ENCODE measurements at regions not wholly inside any gene's neighbourhood (a gene's known extent, or its start where the extent isn't known, plus 50 kb on each side); places are given as distances from the start of the nearest gene placed in this dataset.

GRCh38 chr13:73593199-73593765 lies 534.5 kb downstream of the KLF5 start:
- POLR2A ChIA-PET, result no interaction called here
- Histone ChIP-seq H3K4me1 (ENCODE audit: insufficient read depth, low read length) (no peaks in the 10 kb centered on the region), H3K27me3 (ENCODE audit: control insufficient read depth in 1 of 2, insufficient read depth in 2 of 2, low read length in 2 of 2) (no peaks in the 10 kb centered on the region), H3K27ac (ENCODE audit: low read depth in 1 of 2, low read length in 2 of 2) (no peak overlapping the region), H3K4me3 (ENCODE audit: low read length) (no peak overlapping the region), H3K36me3 (ENCODE audit: insufficient read depth, low read length) (no peaks in the 10 kb centered on the region), H3K9me3 (ENCODE audit: control insufficient read depth in 1 of 2, insufficient read depth in 1 of 2, low read length in 2 of 2) (peaks cover 0 to 4% of the 10 kb centered on the region in 2 experiments)
- TF ChIP-seq CTCF (IDR thresholded peaks at IDR 0.05), result no peak
- DNase-seq, result no peak
- no peaks in the 10 kb centered on the region for H3K9me3 Mint-ChIP-seq
- H3K27me3 Mint-ChIP-seq, result no peaks in the 10 kb centered on the region
- H3K4me1 Mint-ChIP-seq (ENCODE audit: low read depth), result peaks cover 8% of the 10 kb centered on the region
- intact Hi-C loops (cut with DNase I, micrococcal nuclease), result no loop called here
- CTCF ChIA-PET, result no interaction called here
- no peak overlapping the region for H3K27ac Mint-ChIP-seq
- no peak for ATAC-seq (ENCODE audit: poor library complexity)
- H3K4me3 Mint-ChIP-seq, result no peak overlapping the region
- no peaks in the 10 kb centered on the region for H3K36me3 Mint-ChIP-seq (ENCODE audit: low read depth)

- DNase-seq, result no peak
- Histone ChIP-seq H3K27ac (ENCODE audit: low read depth in 1 of 2, low read length in 2 of 2) (no peak overlapping the region), H3K36me3 (ENCODE audit: insufficient read depth, low read length) (no peaks in the 10 kb centered on the region), H3K4me1 (ENCODE audit: insufficient read depth, low read length) (no peaks in the 10 kb centered on the region), H3K4me3 (ENCODE audit: low read length) (no peak overlapping the region), H3K9me3 (ENCODE audit: control insufficient read depth in 1 of 2, insufficient read depth in 1 of 2, low read length in 2 of 2) (peaks cover 0 to 4% of the 10 kb centered on the region in 2 experiments), H3K27me3 (ENCODE audit: control insufficient read depth in 1 of 2, insufficient read depth in 2 of 2, low read length in 2 of 2) (no peaks in the 10 kb centered on the region)
- no peaks in the 10 kb centered on the region for H3K27me3 Mint-ChIP-seq
- CTCF ChIA-PET, result no interaction called here
- peaks cover 8% of the 10 kb centered on the region for H3K4me1 Mint-ChIP-seq (ENCODE audit: low read depth)
- H3K9me3 Mint-ChIP-seq, result no peaks in the 10 kb centered on the region
- H3K36me3 Mint-ChIP-seq (ENCODE audit: low read depth), result no peaks in the 10 kb centered on the region
- ATAC-seq (ENCODE audit: poor library complexity), result no peak
- TF ChIP-seq CTCF (IDR thresholded peaks at IDR 0.05), result no peak
- intact Hi-C loops (cut with DNase I, micrococcal nuclease), result no loop called here
- H3K4me3 Mint-ChIP-seq, result no peak overlapping the region
- POLR2A ChIA-PET, result no interaction called here
- H3K27ac Mint-ChIP-seq, result no peak overlapping the region
Observed at GRCh38 chr13:73591861-73592260, 533.1 kb downstream of the KLF5 start.

GRCh38 chr13:73590795-73591194 lies 532.0 kb downstream of the KLF5 start:
- no peaks in the 10 kb centered on the region for H3K36me3 Mint-ChIP-seq (ENCODE audit: low read depth)
- H3K27ac ChIP-seq (ENCODE audit: low read depth in 1 of 2, low read length in 2 of 2), result no peak overlapping the region
- H3K4me1 ChIP-seq (ENCODE audit: insufficient read depth, low read length), result no peaks in the 10 kb centered on the region
- peaks cover 3% of the 10 kb centered on the region for H3K9me3 Mint-ChIP-seq
- H3K27ac Mint-ChIP-seq, result no peak overlapping the region
- DNase-seq (no peak), ATAC-seq (ENCODE audit: poor library complexity) (no peak)
- ChIA-PET POLR2A (no interaction called here), CTCF (no interaction called here)
- no peak for TF ChIP-seq CTCF (IDR thresholded peaks at IDR 0.05)
- peaks cover 0 to 4% of the 10 kb centered on the region in 2 experiments for H3K9me3 ChIP-seq (ENCODE audit: control insufficient read depth in 1 of 2, insufficient read depth in 1 of 2, low read length in 2 of 2)
- intact Hi-C loops (cut with DNase I, micrococcal nuclease), result no loop called here
- no peaks in the 10 kb centered on the region for H3K27me3 ChIP-seq (ENCODE audit: control insufficient read depth in 1 of 2, insufficient read depth in 2 of 2, low read length in 2 of 2)
- H3K4me3 ChIP-seq (ENCODE audit: low read length), result no peak overlapping the region
- no peak overlapping the region for H3K4me3 Mint-ChIP-seq
- no peaks in the 10 kb centered on the region for H3K27me3 Mint-ChIP-seq
- no peaks in the 10 kb centered on the region for H3K4me1 Mint-ChIP-seq (ENCODE audit: low read depth)
- no peaks in the 10 kb centered on the region for H3K36me3 ChIP-seq (ENCODE audit: insufficient read depth, low read length)
